H9 (cell line): ENCODE measurements at regions not wholly inside any gene's neighbourhood (a gene's known extent, or its start where the extent isn't known, plus 50 kb on each side); places are given as distances from the start of the nearest gene placed in this dataset.
"Not testable (repeated sequence)": the region's sequence is repeated elsewhere in the genome, so short reads cannot be mapped to it uniquely, and the experiment has no call there.

Experiments
- DNase-seq: peaks from one replicate; pipeline ENCODE4 v3.0.0-alpha.2; 2017
- H2AFZ ChIP-seq: one replicate; pipeline ENCODE4 v1.6.1; 2013; ENCODE audit warnings: mild to moderate bottlenecking, low read length, control low read depth, moderate library complexity
- H2AK5ac ChIP-seq: 2 replicates; pipeline ENCODE4 v1.6.1; 2013; ENCODE audit warnings: low read length, control low read depth, mixed read lengths; ENCODE audit not compliant: insufficient read length
- H2BK120ac ChIP-seq: one replicate; pipeline ENCODE4 v1.6.1; 2013; ENCODE audit warnings: low read depth, mild to moderate bottlenecking, low read length, control low read depth, inconsistent platforms; ENCODE audit not compliant: poor library complexity, severe bottlenecking
- H2BK12ac ChIP-seq: 2 replicates; pipeline ENCODE4 v1.6.1; 2013; ENCODE audit warnings: low read length, control low read depth, mixed read lengths, low read depth; ENCODE audit not compliant: insufficient read length
- H2BK15ac ChIP-seq: 2 replicates; pipeline ENCODE4 v1.6.1; 2013; ENCODE audit warnings: low read depth, low read length, control low read depth
- H2BK20ac ChIP-seq: one replicate; pipeline ENCODE4 v1.6.1; 2013; ENCODE audit warnings: low read depth, mild to moderate bottlenecking, low read length, control low read depth, inconsistent platforms; ENCODE audit not compliant: poor library complexity, severe bottlenecking
- H2BK5ac ChIP-seq: 2 replicates; pipeline ENCODE4 v1.6.1; 2013; ENCODE audit warnings: low read length, control low read depth, mixed read lengths; ENCODE audit not compliant: insufficient read length
- H3K14ac ChIP-seq: 2 replicates; pipeline ENCODE4 v1.6.1; 2013; ENCODE audit warnings: low read length, control low read depth; ENCODE audit not compliant: insufficient read depth
- H3K18ac ChIP-seq: 2 replicates; pipeline ENCODE4 v1.6.1; 2013; ENCODE audit warnings: low read depth, mild to moderate bottlenecking, mixed read lengths, low read length, control low read depth; ENCODE audit not compliant: insufficient read length
- H3K23ac ChIP-seq: 2 replicates; pipeline ENCODE4 v1.6.1; 2013; ENCODE audit warnings: low read length, control low read depth, mixed read lengths, low read depth; ENCODE audit not compliant: insufficient read length
- H3K23me2 ChIP-seq: 2 replicates; pipeline ENCODE4 v1.6.1; 2013; ENCODE audit warnings: low read depth, mild to moderate bottlenecking, mixed read lengths, low read length, control low read depth; ENCODE audit not compliant: insufficient read length, poor library complexity, severe bottlenecking
- H3K27ac ChIP-seq: 2 replicates; pipeline ENCODE4 v1.5.1; 2013; ENCODE audit warnings: low read length, control low read depth, mixed read lengths, low read depth; ENCODE audit not compliant: insufficient read length
- H3K27me3 ChIP-seq: 2 replicates; pipeline ENCODE4 v1.6.1; 2013; ENCODE audit warnings: low read length, control low read depth, inconsistent platforms; ENCODE audit not compliant: insufficient read depth
- H3K4ac ChIP-seq: 2 replicates; pipeline ENCODE4 v1.6.1; 2013; ENCODE audit warnings: low read depth, mild to moderate bottlenecking, control low read depth, inconsistent platforms, low read length, moderate library complexity
- H3K4me1 ChIP-seq: 2 replicates; pipeline ENCODE4 v1.6.1; 2013; ENCODE audit warnings: low read length, control low read depth, inconsistent platforms; ENCODE audit not compliant: insufficient read depth
- H3K4me2 ChIP-seq: 2 replicates; pipeline ENCODE4 v1.6.1; 2013; ENCODE audit warnings: low read length, control low read depth, mixed read lengths; ENCODE audit not compliant: insufficient read length, insufficient read depth
- H3K56ac ChIP-seq: 2 replicates; pipeline ENCODE4 v1.6.1; 2013; ENCODE audit warnings: low read depth, mild to moderate bottlenecking, mixed read lengths, low read length, control low read depth; ENCODE audit not compliant: insufficient read length
- H3K79me1 ChIP-seq: 2 replicates; pipeline ENCODE4 v1.6.1; 2013; ENCODE audit warnings: low read depth, mild to moderate bottlenecking, moderate library complexity, low read length, control low read depth, inconsistent platforms; ENCODE audit not compliant: insufficient read depth, poor library complexity, severe bottlenecking
- H3K79me2 ChIP-seq: 2 replicates; pipeline ENCODE4 v1.6.1; 2013; ENCODE audit warnings: low read length, control low read depth, inconsistent platforms; ENCODE audit not compliant: insufficient read depth
- H3K9ac ChIP-seq: 2 replicates; pipeline ENCODE4 v1.6.1; 2013; ENCODE audit warnings: low read length, control low read depth, mixed read lengths; ENCODE audit not compliant: insufficient read length; ENCODE audit errors: extremely low read depth
- H3K9me3 ChIP-seq: one replicate; pipeline ENCODE4 v1.6.1; 2013; ENCODE audit warnings: low read depth, low read length, inconsistent platforms; ENCODE audit not compliant: control insufficient read depth
- H3T11ph ChIP-seq: one replicate; pipeline ENCODE4 v1.6.1; 2013; ENCODE audit warnings: mild to moderate bottlenecking, low read length, control low read depth, inconsistent platforms
- H4K20me1 ChIP-seq: one replicate; pipeline ENCODE4 v1.6.1; 2013; ENCODE audit not compliant: control insufficient read depth, insufficient read length, insufficient read depth
- H4K5ac ChIP-seq: 2 replicates; pipeline ENCODE4 v1.6.1; 2013; ENCODE audit warnings: low read depth, mild to moderate bottlenecking, mixed read lengths, low read length, control low read depth; ENCODE audit not compliant: insufficient read length
- H4K8ac ChIP-seq: replicated peaks from 2 replicates; pipeline ENCODE4 v1.6.1; 2013; ENCODE audit warnings: low read length, control low read depth, mixed read lengths, low read depth; ENCODE audit not compliant: insufficient read length
- H4K91ac ChIP-seq: 2 replicates; pipeline ENCODE4 v1.6.1; 2013; ENCODE audit warnings: low read depth, mild to moderate bottlenecking, moderate library complexity, mixed read lengths, low read length, control low read depth; ENCODE audit not compliant: insufficient read length
- H3K27ac Mint-ChIP-seq, 3 experiments: 2 replicates in 2 of 3; 3 replicates in 1 of 3; pipeline ENCODE4 v1.8.0; 2020 to 2021; ENCODE audit warnings: mixed read lengths in 3 of 3, mild to moderate bottlenecking in 1 of 3, moderate library complexity in 1 of 3
- H3K27me3 Mint-ChIP-seq: 2 replicates; pipeline ENCODE4 v1.8.0; 2021; ENCODE audit warnings: low read depth, mild to moderate bottlenecking, moderate library complexity, mixed read lengths
- H3K36me3 Mint-ChIP-seq, 3 experiments: 2 replicates in 2 of 3; 3 replicates in 1 of 3; pipeline ENCODE4 v1.8.0; 2020 to 2021; ENCODE audit warnings: low read depth in 3 of 3, mixed read lengths in 3 of 3; ENCODE audit not compliant: insufficient read depth in 1 of 3
- H3K4me1 Mint-ChIP-seq, 2 experiments: 2 replicates each; pipeline ENCODE4 v1.8.0; 2020; ENCODE audit warnings: mixed read lengths in 2 of 2
- H3K4me3 Mint-ChIP-seq, 2 experiments: 2 replicates in 1 of 2; 3 replicates in 1 of 2; pipeline ENCODE4 v1.8.0; 2020 to 2021; ENCODE audit warnings: mild to moderate bottlenecking in 2 of 2, mixed read lengths in 2 of 2, moderate library complexity in 1 of 2
- H3K9me3 Mint-ChIP-seq, 2 experiments: 2 replicates in 1 of 2; 3 replicates in 1 of 2; pipeline ENCODE4 v1.8.0; 2020; ENCODE audit warnings: mild to moderate bottlenecking in 2 of 2, mixed read lengths in 2 of 2, moderate library complexity in 1 of 2
- WGBS: extraction: QIAGEN DNeasy Blood & Tissue Kit; methylation state at CpG from one replicate; pipeline ENCODE4 v1.1.7; 2013; ENCODE audit warnings: missing lambda C conversion rate, low lambda C conversion rate, mixed read lengths; ENCODE audit not compliant: insufficient read length; ENCODE audit errors: extremely low coverage; 5-methylcytosine and 5-hydroxymethylcytosine counted together

GRCh38 chr4:3953140-3953489 lies 186.9 kb downstream of the ADRA2C start:
- H2AFZ ChIP-seq, H3K27ac ChIP-seq, H3K27me3 Mint-ChIP-seq, H3K23me2 ChIP-seq, H3K9me3 Mint-ChIP-seq, H3K14ac ChIP-seq, H4K5ac ChIP-seq, H2BK20ac ChIP-seq, H3K4ac ChIP-seq, H3K79me1 ChIP-seq, H3K27me3 ChIP-seq, H3K23ac ChIP-seq, H3K79me2 ChIP-seq, H4K8ac ChIP-seq, H3K9me3 ChIP-seq, H3K27ac Mint-ChIP-seq, H4K20me1 ChIP-seq, H3K9ac ChIP-seq, H3T11ph ChIP-seq, H3K4me1 ChIP-seq, H2AK5ac ChIP-seq, DNase-seq, H3K18ac ChIP-seq, H2BK120ac ChIP-seq, H3K4me2 ChIP-seq, H3K36me3 Mint-ChIP-seq, H2BK12ac ChIP-seq, H2BK5ac ChIP-seq, H3K56ac ChIP-seq, H2BK15ac ChIP-seq, H4K91ac ChIP-seq: not testable (repeated sequence)
- Mint-ChIP-seq H3K4me1 (peaks cover 24 to 28% of the 10 kb centered on the region in 2 experiments), H3K4me3 (peak overlapping the region in 1 of 2 experiments; percentile 55; a peak in 2 of 5 replicates)
- WGBS = no CpG with 5 or more reads among the region's 4 CpGs

- no CpG with 5 or more reads among the region's 53 CpGs for WGBS
- not testable (repeated sequence) for H3K9me3 Mint-ChIP-seq, H3K4ac ChIP-seq, H2AK5ac ChIP-seq, H3K4me1 ChIP-seq, H3K36me3 Mint-ChIP-seq, H4K20me1 ChIP-seq, H3K27me3 ChIP-seq, H2AFZ ChIP-seq, H2BK120ac ChIP-seq, H4K5ac ChIP-seq, H2BK20ac ChIP-seq, H3K23ac ChIP-seq, H3T11ph ChIP-seq, H4K8ac ChIP-seq, H3K9me3 ChIP-seq, H3K79me1 ChIP-seq, H3K79me2 ChIP-seq, H3K23me2 ChIP-seq, H3K27me3 Mint-ChIP-seq, H3K56ac ChIP-seq, H2BK15ac ChIP-seq, H3K18ac ChIP-seq, H2BK12ac ChIP-seq, H4K91ac ChIP-seq, H3K27ac ChIP-seq, H2BK5ac ChIP-seq
- Histone ChIP-seq H3K9ac (peak overlapping the region; percentile 70), H3K14ac (peak overlapping the region; percentile 82), H3K4me2 (peak overlapping the region; percentile 96)
- Mint-ChIP-seq H3K4me1 (peaks cover 24 to 28% of the 10 kb centered on the region in 2 experiments), H3K27ac (peak overlapping the region; percentile 77 to 97 (median 95); a peak in 5 of 7 replicates), H3K4me3 (peak overlapping the region; percentile 86 to 95)
- peak; percentile 71 for DNase-seq
Observed at GRCh38 chr4:3954540-3955320, 188.5 kb downstream of the ADRA2C start.
